ENCODE measurements at regions not wholly inside any gene's neighbourhood (a gene's known extent, or its start where the extent isn't known, plus 50 kb on each side); places are given as distances from the start of the nearest gene placed in this dataset.

- in situ Hi-C loops (cut with HindIII; ENCODE audit: extremely low pct_ligation_motif_present, low pct_unique_long_range_greater_than_20kb) = no loop called here
- Histone ChIP-seq H3K9me3 (ENCODE audit: low read length) (no peaks in the 10 kb centered on the region), H2AFZ (ENCODE audit: low read length) (no peak overlapping the region), H3K4me3 (replicated peaks in 1 of 3; ENCODE audit: insufficient read depth in 1 of 3, low read depth in 2 of 3, low read length in 3 of 3) (no peak overlapping the region), H3K4me1 (ENCODE audit: insufficient read depth, low read length) (0 out of 2 replicates have a peak, but pooled peaks cover 8% of the 10 kb centered on the region), H3K9ac (ENCODE audit: insufficient read depth, low read depth, low read length) (no peak overlapping the region), H3K27ac (ENCODE audit: extremely low read length, insufficient read depth, low read length) (no peak overlapping the region), H4K20me1 (ENCODE audit: insufficient read depth, low read length) (no peaks in the 10 kb centered on the region; the same call in 1 of the 2 replicates), H3K27me3 (ENCODE audit: control insufficient read depth in 1 of 2, insufficient read depth in 2 of 2, low read length in 2 of 2) (peaks cover 0 to 10% of the 10 kb centered on the region in 2 experiments; a peak in 2 of 5 replicates), H3K36me3 (replicated peaks in 1 of 2; ENCODE audit: control insufficient read depth in 1 of 2, insufficient read depth in 2 of 2, low read length in 2 of 2) (no peaks in the 10 kb centered on the region), H3K4me2 (ENCODE audit: low read depth, low read length) (no peak overlapping the region), H3K79me2 (ENCODE audit: insufficient read depth, low read length) (no peaks in the 10 kb centered on the region)
- no peak for DNase-seq (ENCODE audit: low spot score)
- no peak for ATAC-seq
- ChIA-PET POLR2A (no interaction called here), CTCF (ENCODE audit: low intra/inter-chr PET ratio, low total read pairs) (no interaction called here)
- 25% methylated on average over 3 of the region's 3 CpGs for whole genome bisulfite sequencing (ENCODE audit: low lambda C conversion rate)
- TF ChIP-seq RXRB (CRISPR knock-in tag; IDR thresholded peaks at IDR 0.05; ENCODE audit: borderline replicate concordance) = no peak
- TF ChIP-seq CENPT (CRISPR knock-in tag; IDR thresholded peaks at IDR 0.05; ENCODE audit: low read depth) = no peak
- no peak for TF ChIP-seq SNAPC4 (CRISPR knock-in tag; IDR thresholded peaks at IDR 0.05)
- TF ChIP-seq SOX13 (IDR thresholded peaks at IDR 0.05) = no peak
- no peak for TF ChIP-seq SOX13 (CRISPR knock-in tag; conservative IDR thresholded peaks at IDR 0.05 in 1 of 2, IDR thresholded peaks at IDR 0.05 in 1 of 2)
- TF ChIP-seq ZNF790 (CRISPR knock-in tag; IDR thresholded peaks at IDR 0.05; ENCODE audit: borderline replicate concordance) = no peak
- TF ChIP-seq HINFP (CRISPR knock-in tag; IDR thresholded peaks at IDR 0.05; ENCODE audit: low read depth) = no peak
- no peak for TF ChIP-seq ZNF670 (CRISPR knock-in tag; IDR thresholded peaks at IDR 0.05; ENCODE audit: borderline replicate concordance)
- TF ChIP-seq CHCHD3 (CRISPR knock-in tag; IDR thresholded peaks at IDR 0.05) = no peak
- no peak for TF ChIP-seq RFX1 (IDR thresholded peaks at IDR 0.05)
- TF ChIP-seq ZNF788 (CRISPR knock-in tag; IDR thresholded peaks at IDR 0.05; ENCODE audit: borderline replicate concordance) = no peak
- TF ChIP-seq POLR2G (IDR thresholded peaks at IDR 0.05; ENCODE audit: low read depth, low read length) = no peak
- TF ChIP-seq ZNF143 (CRISPR knock-in tag; IDR thresholded peaks at IDR 0.05) = no peak
- no peak for TF ChIP-seq ZNF564 (CRISPR knock-in tag; IDR thresholded peaks at IDR 0.05)
- TF ChIP-seq ZNF691 (CRISPR knock-in tag; IDR thresholded peaks at IDR 0.05; ENCODE audit: borderline replicate concordance, low read depth) = no peak
- TF ChIP-seq E2F2 (CRISPR knock-in tag; IDR thresholded peaks at IDR 0.05; ENCODE audit: borderline replicate concordance) = no peak
- no peak for TF ChIP-seq NR2C2 (CRISPR knock-in tag; IDR thresholded peaks at IDR 0.05; ENCODE audit: borderline replicate concordance)
- no peak for FAIRE-seq
- intact Hi-C loops (cut with micrococcal nuclease; ENCODE audit: unreplicated experiment) = no loop called here
- no TSS peak for BruUV-seq (replicated peaks)
These were observed 749.3 kb upstream of the HS6ST1 start for GRCh38 chr2:129067953-129068352.
